Neuronal stem cell (in vitro differentiated cells): ENCODE measurements at regions not wholly inside any gene's neighbourhood (a gene's known extent, or its start where the extent isn't known, plus 50 kb on each side); places are given as distances from the start of the nearest gene placed in this dataset.

ENCODE experiments used
- DNase-seq: peaks from one replicate; pipeline ENCODE4 v3.0.0-alpha.2; 2013; ENCODE audit warnings: low spot score
- H2AFZ ChIP-seq: one replicate; pipeline ENCODE4 v1.6.1; 2013; ENCODE audit warnings: mild to moderate bottlenecking, low read length, inconsistent platforms
- H2AK5ac ChIP-seq: 2 replicates; pipeline ENCODE4 v1.6.1; 2013; ENCODE audit warnings: low read depth, mild to moderate bottlenecking, inconsistent platforms, low read length, moderate library complexity, mixed read lengths
- H2BK120ac ChIP-seq: 2 replicates; pipeline ENCODE4 v1.6.1; 2013; ENCODE audit warnings: low read depth, mild to moderate bottlenecking, inconsistent platforms, low read length, moderate library complexity, mixed read lengths
- H2BK12ac ChIP-seq: one replicate; pipeline ENCODE4 v1.6.1; 2013; ENCODE audit warnings: low read length, inconsistent platforms
- H2BK15ac ChIP-seq: 2 replicates; pipeline ENCODE4 v1.6.1; 2013; ENCODE audit warnings: mild to moderate bottlenecking, low read length, inconsistent platforms, mixed read lengths
- H2BK5ac ChIP-seq: one replicate; pipeline ENCODE4 v1.6.1; 2013; ENCODE audit warnings: inconsistent platforms, mild to moderate bottlenecking, low read length, moderate library complexity
- H3K14ac ChIP-seq: one replicate; pipeline ENCODE4 v1.6.1; 2013; ENCODE audit warnings: low read length, inconsistent platforms
- H3K18ac ChIP-seq: 2 replicates; pipeline ENCODE4 v1.6.1; 2013; ENCODE audit warnings: low read length, inconsistent platforms
- H3K23ac ChIP-seq: 2 replicates; pipeline ENCODE4 v1.6.1; 2013; ENCODE audit warnings: low read depth, mild to moderate bottlenecking, mixed read lengths, low read length, inconsistent platforms; ENCODE audit not compliant: poor library complexity
- H3K27ac ChIP-seq: replicated peaks from 3 replicates; pipeline ENCODE4 v1.5.1; 2013; ENCODE audit warnings: low read length, inconsistent platforms
- H3K27me3 ChIP-seq, 3 experiments: 2 replicates each; pipeline ENCODE4 v1.6.1; 2013; ENCODE audit warnings: low read length in 3 of 3, mild to moderate bottlenecking in 2 of 3, inconsistent platforms in 1 of 3, low read depth in 1 of 3, mixed read lengths in 1 of 3, moderate library complexity in 1 of 3; ENCODE audit not compliant: control insufficient read depth in 3 of 3, insufficient read depth in 3 of 3
- H3K36me3 ChIP-seq, 2 donors: replicated peaks in 1 of 2; 2 replicates each; pipeline ENCODE4 v1.6.1; 2013; ENCODE audit warnings: low read length in 2 of 2; ENCODE audit not compliant: control insufficient read depth in 2 of 2, insufficient read depth in 2 of 2
- H3K4ac ChIP-seq: 2 replicates; pipeline ENCODE4 v1.6.1; 2013; ENCODE audit warnings: inconsistent platforms, mild to moderate bottlenecking, low read length, moderate library complexity
- H3K4me1 ChIP-seq, 2 donors: 1 replicate in 1 of 2; 2 replicates in 1 of 2; pipeline ENCODE4 v1.6.1; 2013; ENCODE audit warnings: low read length in 2 of 2, low read depth in 1 of 2; ENCODE audit not compliant: control insufficient read depth in 2 of 2, insufficient read depth in 1 of 2
- H3K4me2 ChIP-seq: one replicate; pipeline ENCODE4 v1.6.1; 2013; ENCODE audit warnings: mild to moderate bottlenecking, low read length, inconsistent platforms; ENCODE audit not compliant: insufficient read depth, poor library complexity, severe bottlenecking
- H3K4me3 ChIP-seq, 2 donors: 2 replicates each; pipeline ENCODE4 v1.5.1; 2013; ENCODE audit warnings: low read length in 2 of 2, mild to moderate bottlenecking in 2 of 2, inconsistent platforms in 1 of 2, moderate library complexity in 1 of 2
- H3K79me1 ChIP-seq: one replicate; pipeline ENCODE4 v1.6.1; 2013; ENCODE audit warnings: low read depth, mild to moderate bottlenecking, inconsistent platforms, low read length, moderate library complexity
- H3K9ac ChIP-seq: one replicate; pipeline ENCODE4 v1.6.1; 2013; ENCODE audit warnings: mild to moderate bottlenecking, low read depth, low read length, inconsistent platforms; ENCODE audit not compliant: poor library complexity
- H3K9me3 ChIP-seq, 2 donors: replicated peaks in 1 of 2; 2 replicates each; pipeline versions ENCODE3 to v1.6.1; 2013; ENCODE audit warnings: low read length in 2 of 2, mild to moderate bottlenecking in 2 of 2, inconsistent platforms in 1 of 2, low read depth in 1 of 2, mixed read lengths in 1 of 2, moderate library complexity in 1 of 2; ENCODE audit not compliant: control insufficient read depth in 2 of 2, insufficient read depth in 1 of 2
- H4K8ac ChIP-seq: one replicate; pipeline ENCODE4 v1.6.1; 2013; ENCODE audit warnings: low read depth, mild to moderate bottlenecking, inconsistent platforms, low read length, moderate library complexity
- H4K91ac ChIP-seq: one replicate; pipeline ENCODE4 v1.6.1; 2013; ENCODE audit warnings: low read length, low read depth, mild to moderate bottlenecking, inconsistent platforms; ENCODE audit not compliant: poor library complexity
- WGBS, 2 donors: extraction: QIAGEN DNeasy Blood & Tissue Kit; methylation state at CpG; one replicate each; pipeline ENCODE4 v1.1.7; 2013; ENCODE audit warnings: missing lambda C conversion rate in 2 of 2, mixed read lengths in 1 of 2; ENCODE audit not compliant: insufficient read length in 2 of 2, insufficient replicate concordance in 1 of 2; ENCODE audit errors: extremely low coverage in 2 of 2; 5-methylcytosine and 5-hydroxymethylcytosine counted together

GRCh38 chr17:70478902-70479301 is 309.6 kb downstream of the KCNJ2 start:
- Histone ChIP-seq H3K23ac (no peak overlapping the region), H3K18ac (no peak overlapping the region), H2BK15ac (no peak overlapping the region), H3K27me3 (no peaks in the 10 kb centered on the region), H2BK12ac (no peak overlapping the region), H3K4me3 (no peak overlapping the region), H3K4ac (no peak overlapping the region), H3K27ac (no peak overlapping the region), H3K9ac (no peak overlapping the region), H2BK120ac (no peak overlapping the region), H2BK5ac (no peak overlapping the region), H4K8ac (no peak overlapping the region), H4K91ac (no peak overlapping the region), H3K4me2 (no peak overlapping the region), H3K79me1 (no peaks in the 10 kb centered on the region), H3K14ac (no peak overlapping the region), H2AFZ (no peak overlapping the region), H2AK5ac (no peak overlapping the region), H3K36me3 (no peaks in the 10 kb centered on the region), H3K4me1 (no peaks in the 10 kb centered on the region), H3K9me3 (peaks cover 3 to 7% of the 10 kb centered on the region in 2 donors)
- no CpG with 5 or more reads among the region's 5 CpGs for WGBS, 2 donors
- DNase-seq, result no peak

GRCh38 chr17:70479779-70480178 is 310.4 kb downstream of the KCNJ2 start:
- Histone ChIP-seq H2BK120ac (no peak overlapping the region), H3K18ac (no peak overlapping the region), H3K9me3 (peaks cover 9 to 11% of the 10 kb centered on the region in 2 donors), H2AK5ac (no peak overlapping the region), H3K23ac (no peak overlapping the region), H3K4me2 (no peak overlapping the region), H3K14ac (no peak overlapping the region), H3K9ac (no peak overlapping the region), H3K79me1 (no peaks in the 10 kb centered on the region), H3K4me3 (no peak overlapping the region), H2BK15ac (no peak overlapping the region), H2AFZ (no peak overlapping the region), H3K27me3 (no peaks in the 10 kb centered on the region), H2BK5ac (no peak overlapping the region), H3K4ac (no peak overlapping the region), H2BK12ac (no peak overlapping the region), H3K27ac (no peak overlapping the region), H3K4me1 (no peaks in the 10 kb centered on the region), H4K8ac (no peak overlapping the region), H3K36me3 (no peaks in the 10 kb centered on the region), H4K91ac (no peak overlapping the region)
- no peak for DNase-seq

GRCh38 chr17:70483624-70484023 is 314.3 kb downstream of the KCNJ2 start:
- Histone ChIP-seq H3K4me3 (no peak overlapping the region), H4K8ac (no peak overlapping the region), H3K36me3 (no peaks in the 10 kb centered on the region), H3K9me3 (peaks cover 9 to 11% of the 10 kb centered on the region in 2 donors), H3K79me1 (no peaks in the 10 kb centered on the region), H3K4me1 (no peaks in the 10 kb centered on the region), H3K14ac (peak overlapping the region; percentile 71), H3K23ac (no peak overlapping the region), H2BK12ac (no peak overlapping the region), H3K27me3 (no peaks in the 10 kb centered on the region), H2BK120ac (no peak overlapping the region), H3K9ac (no peak overlapping the region), H3K4me2 (no peak overlapping the region), H2AFZ (no peak overlapping the region), H4K91ac (no peak overlapping the region), H3K27ac (no peak overlapping the region), H2AK5ac (peak overlapping the region; percentile 56), H2BK15ac (no peak overlapping the region), H3K18ac (no peak overlapping the region), H2BK5ac (no peak overlapping the region), H3K4ac (no peak overlapping the region)
- DNase-seq, result no peak
- no CpG with 5 or more reads among the region's 3 CpGs for WGBS, 2 donors

GRCh38 chr17:70484050-70484449 is 314.7 kb downstream of the KCNJ2 start:
- Histone ChIP-seq H2AFZ (no peak overlapping the region), H4K8ac (peak overlapping the region; percentile 43), H3K79me1 (no peaks in the 10 kb centered on the region), H3K4me3 (no peak overlapping the region), H3K4me1 (no peaks in the 10 kb centered on the region), H3K27me3 (no peaks in the 10 kb centered on the region), H3K36me3 (no peaks in the 10 kb centered on the region), H3K9me3 (peaks cover 9 to 11% of the 10 kb centered on the region in 2 donors), H3K4ac (no peak overlapping the region), H2AK5ac (peak overlapping the region; percentile 56), H2BK5ac (no peak overlapping the region), H2BK15ac (no peak overlapping the region), H2BK120ac (no peak overlapping the region), H3K14ac (peak overlapping the region; percentile 71), H3K9ac (no peak overlapping the region), H3K4me2 (no peak overlapping the region), H4K91ac (no peak overlapping the region), H3K18ac (no peak overlapping the region), H3K27ac (no peak overlapping the region), H2BK12ac (no peak overlapping the region), H3K23ac (peak overlapping the region; percentile 73)
- DNase-seq, result no peak
- no CpG with 5 or more reads among the region's 4 CpGs for WGBS, 2 donors
